Cerebellar nuclear complex (tissue), 1 donor: ENCODE measurements at regions not wholly inside any gene's neighbourhood (a gene's known extent, or its start where the extent isn't known, plus 50 kb on each side); places are given as distances from the start of the nearest gene placed in this dataset.
"Not testable (repeated sequence)": the region's sequence is repeated elsewhere in the genome, so short reads cannot be mapped to it uniquely, and the experiment has no call there.

Experiments used
- DNase-seq, 2 experiments: peaks; one replicate each; lab custom pipeline; 2025; lab: John Stamatoyannopoulos, UW

- DNase-seq = no peak
Measured at GRCh38 chr5:124549891-124550436, 196.5 kb downstream of the ZNF608 start.

DNA sequence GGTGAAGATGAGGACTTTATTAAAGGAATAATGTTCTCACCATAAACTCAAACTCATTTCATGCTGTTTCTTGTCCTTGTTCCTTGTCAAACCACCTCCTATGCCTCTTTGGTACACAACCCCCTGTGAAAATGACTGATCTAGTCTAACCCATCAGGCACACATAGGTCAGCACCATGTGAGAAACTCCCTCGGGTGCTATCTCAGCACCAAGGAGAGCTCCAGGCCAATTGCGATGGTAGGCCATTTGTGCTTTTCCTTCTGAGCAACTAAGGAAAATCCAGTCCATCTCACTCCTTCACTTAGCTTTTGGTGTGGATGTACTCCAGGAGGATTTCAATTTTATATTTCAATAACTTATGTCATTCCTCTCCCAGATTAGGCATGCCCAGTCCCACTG is 199.8 kb downstream of the ZNF608 start:
- DNase-seq = no peak

- no peak for DNase-seq
Measured at GRCh38 chr5:124544366-124545055, 201.9 kb downstream of the ZNF608 start.

DNA sequence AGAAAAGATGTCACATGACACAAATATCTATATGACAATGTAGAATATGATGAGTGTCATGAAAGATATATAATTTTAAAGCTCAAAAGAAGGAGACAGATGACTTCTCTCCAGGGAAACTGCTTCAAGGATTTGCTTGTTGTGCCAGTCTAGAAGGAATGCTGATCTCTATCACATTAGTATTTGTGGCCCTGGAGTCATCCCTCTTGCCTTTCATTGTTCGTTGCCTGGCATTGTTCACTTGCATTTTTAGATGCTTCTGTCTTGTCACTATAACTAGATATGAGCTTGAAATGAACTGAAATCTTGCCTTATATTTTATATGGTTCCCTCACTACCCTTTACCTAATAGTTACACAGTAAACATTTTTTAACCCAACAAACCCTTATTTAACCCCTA is 207.5 kb downstream of the ZNF608 start:
- no peak for DNase-seq

DNA sequence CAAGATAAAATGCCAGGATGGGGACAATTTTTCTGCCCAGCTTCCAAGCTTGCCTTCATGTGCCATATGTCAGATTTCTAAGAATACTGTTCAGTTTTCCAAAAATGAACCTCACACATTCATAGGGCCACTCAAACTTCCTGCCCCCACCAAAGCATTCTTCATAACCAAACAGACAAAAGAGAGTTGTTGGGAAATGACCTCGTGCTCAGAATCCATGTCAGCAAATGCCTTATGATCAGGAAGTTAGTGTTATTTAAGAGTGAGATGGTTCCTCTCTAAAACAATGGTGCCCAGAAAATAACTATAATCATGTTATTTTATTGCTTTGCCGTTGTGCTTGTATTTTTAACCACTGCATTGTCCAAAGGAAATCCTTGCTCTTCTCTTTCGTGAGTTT is 208.2 kb downstream of the ZNF608 start:
- no peak for DNase-seq

GRCh38 chr5:124537522-124537921 is 208.9 kb downstream of the ZNF608 start:
- no peak for DNase-seq

DNA sequence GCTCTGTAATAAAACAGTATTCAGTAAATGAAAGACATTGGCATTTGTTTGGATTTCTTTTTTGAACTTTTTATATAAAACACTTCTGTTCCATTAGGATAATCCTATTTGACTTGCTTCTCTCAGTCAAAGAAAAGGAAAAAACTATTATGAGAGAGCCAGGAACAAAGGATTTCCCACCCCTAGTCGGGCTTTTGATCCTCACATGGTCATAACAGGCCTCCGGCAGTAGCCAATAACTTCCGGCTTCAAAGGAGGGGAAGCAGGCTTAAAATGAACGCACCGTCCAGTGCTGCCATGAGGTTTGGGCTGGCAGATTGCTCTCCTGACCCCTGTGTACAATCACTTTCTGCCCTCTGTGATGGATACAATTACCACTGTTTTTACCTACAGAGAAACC is 209.3 kb downstream of the ZNF608 start:
- DNase-seq = no peak

GRCh38 chr5:124536333-124536732 is 210.1 kb downstream of the ZNF608 start:
- DNase-seq = no peak

GRCh38 chr5:124530916-124531315 is 215.5 kb downstream of the ZNF608 start:
- no peak for DNase-seq

GRCh38 chr5:124528838-124529237 is 217.6 kb downstream of the ZNF608 start:
- no peak for DNase-seq

DNA sequence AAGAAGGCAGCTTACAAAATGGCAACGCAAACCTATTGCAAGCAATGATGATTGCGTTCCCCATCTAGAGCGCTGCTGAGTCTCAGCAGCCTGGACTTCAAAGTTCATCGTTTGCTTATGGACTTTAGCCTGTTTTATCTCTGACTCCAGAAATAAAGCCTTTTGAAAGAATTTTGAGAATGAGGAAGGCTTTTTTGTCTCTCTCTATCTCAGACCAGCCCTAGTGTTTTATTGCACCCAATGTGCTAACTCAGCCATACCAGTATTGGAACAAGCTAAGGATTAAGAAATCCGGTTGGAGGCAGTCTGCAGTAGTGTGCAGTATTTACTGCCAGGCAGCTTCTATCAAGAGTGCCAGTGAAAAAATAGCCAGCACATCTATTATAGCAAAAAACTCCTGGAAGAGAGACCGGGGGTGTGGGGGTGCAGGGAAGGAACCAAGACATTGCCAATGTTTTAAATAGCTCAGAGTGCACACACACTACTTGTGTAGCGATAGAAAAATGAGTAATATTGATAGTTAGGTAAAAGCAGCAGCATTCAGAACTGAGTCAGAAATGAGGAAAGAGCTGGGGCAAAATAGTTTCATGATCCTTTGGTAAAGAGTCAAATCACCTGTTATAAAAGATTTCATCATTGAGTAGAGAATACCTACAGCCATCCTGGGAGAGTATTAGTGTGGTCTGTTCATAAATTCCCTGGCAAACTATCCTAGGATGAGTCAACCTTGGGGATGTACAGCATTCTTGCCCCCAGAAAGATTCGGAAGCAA is 219.0 kb downstream of the ZNF608 start:
- no peak for DNase-seq

- DNase-seq = not testable (repeated sequence)
Measured at GRCh38 chr5:124526079-124526478, 220.4 kb downstream of the ZNF608 start.

- DNase-seq = no peak
Measured at GRCh38 chr5:124524552-124525232, 221.7 kb downstream of the ZNF608 start.

GRCh38 chr5:124523897-124524296 is 222.5 kb downstream of the ZNF608 start:
- no peak for DNase-seq

GRCh38 chr5:124522992-124523391 is 223.4 kb downstream of the ZNF608 start:
- DNase-seq = no peak

- DNase-seq = no peak
Measured at GRCh38 chr5:124521461-124522230, 224.8 kb downstream of the ZNF608 start.

- peak; percentile 51 to 80 for DNase-seq
Measured at GRCh38 chr5:124519396-124519795, 227.0 kb downstream of the ZNF608 start.

- no peak for DNase-seq
Measured at GRCh38 chr5:124516567-124516966, 229.9 kb downstream of the ZNF608 start.

GRCh38 chr5:124515497-124516245 is 230.8 kb downstream of the ZNF608 start:
- no peak for DNase-seq

DNA sequence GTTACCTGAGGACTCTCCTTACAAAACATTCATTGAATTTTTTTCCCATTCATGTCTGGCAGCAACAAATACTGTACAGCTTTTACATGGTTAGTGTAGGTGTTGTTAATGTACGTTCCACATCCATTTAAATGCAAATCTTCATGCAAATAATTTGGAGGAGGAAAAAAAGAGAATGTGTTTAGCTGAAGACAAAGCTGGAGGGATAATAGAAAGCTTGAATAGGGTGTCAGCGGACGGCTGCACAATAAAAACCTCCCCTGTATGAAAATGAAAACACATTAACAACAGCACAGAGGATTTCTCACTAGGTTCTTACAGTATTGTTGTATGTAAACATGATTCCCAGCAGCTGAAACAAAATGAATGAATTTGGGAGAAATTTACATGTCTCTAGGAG is 231.5 kb downstream of the ZNF608 start:
- no peak for DNase-seq

DNA sequence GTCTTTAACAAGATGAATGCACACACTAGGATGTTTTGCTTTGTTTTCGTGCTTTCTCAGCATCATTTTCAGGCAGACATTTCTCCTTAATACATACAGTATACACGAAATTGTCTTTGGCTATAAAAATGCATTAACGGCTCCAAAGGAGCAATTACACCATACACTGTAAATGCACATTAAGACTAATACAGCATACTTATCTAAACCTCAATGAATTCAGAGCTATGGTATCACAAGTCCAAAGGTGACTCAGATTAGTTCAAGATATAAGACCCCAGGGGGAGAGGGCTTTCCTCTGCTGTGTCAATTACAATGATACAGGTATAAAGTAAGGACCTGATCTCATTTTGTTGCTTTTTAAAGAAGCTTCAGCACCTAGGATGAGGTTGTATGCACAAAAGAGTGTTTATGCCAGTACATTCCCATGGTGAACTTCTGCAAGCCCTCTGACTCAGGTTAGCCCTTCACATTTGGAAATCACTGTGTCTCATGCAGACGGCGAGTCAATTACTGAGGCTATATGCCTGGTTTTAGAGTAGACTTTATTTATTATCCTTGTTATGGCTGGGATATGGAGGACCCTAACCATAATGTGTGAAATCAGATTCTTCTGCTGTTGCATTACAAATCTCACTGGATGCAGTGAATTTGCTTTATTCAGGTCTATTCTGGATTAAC is 233.3 kb downstream of the ZNF608 start:
- no peak for DNase-seq
